HG02588 (cell line): ENCODE measurements at regions not wholly inside any gene's neighbourhood (a gene's known extent, or its start where the extent isn't known, plus 50 kb on each side); places are given as distances from the start of the nearest gene placed in this dataset.
"Not testable (repeated sequence)": the region's sequence is repeated elsewhere in the genome, so short reads cannot be mapped to it uniquely, and the experiment has no call there.

Experiments used
- ATAC-seq: cut with Tn5 transposase; IDR thresholded peaks from one replicate; pipeline ENCODE4 v1.9.1; 2021; ENCODE audit warnings: mild to moderate bottlenecking, moderate library complexity; ENCODE audit not compliant: unreplicated experiment

- no peak for ATAC-seq
These were observed 676.0 kb downstream of the PLA2G4A start for GRCh38 chr1:187504779-187505178.

- ATAC-seq, result no peak
These were observed 680.3 kb downstream of the PLA2G4A start for GRCh38 chr1:187509091-187509490.

GRCh38 chr1:187513190-187513589, 684.4 kb downstream of the PLA2G4A start:
- no peak for ATAC-seq

GRCh38 chr1:187514110-187514509, 685.4 kb downstream of the PLA2G4A start:
- ATAC-seq, result no peak

- ATAC-seq, result no peak
These were observed 688.1 kb downstream of the PLA2G4A start for GRCh38 chr1:187516874-187517273.

- ATAC-seq, result no peak
These were observed 688.8 kb downstream of the PLA2G4A start for GRCh38 chr1:187517546-187517945.

- no peak for ATAC-seq
These were observed 698.6 kb downstream of the PLA2G4A start for GRCh38 chr1:187527346-187527745.

- ATAC-seq, result no peak
These were observed 709.2 kb downstream of the PLA2G4A start for GRCh38 chr1:187537936-187538335.

GRCh38 chr1:187549540-187549939, 720.8 kb downstream of the PLA2G4A start:
- no peak for ATAC-seq

- no peak for ATAC-seq
These were observed 722.3 kb downstream of the PLA2G4A start for GRCh38 chr1:187551061-187551460.

- ATAC-seq, result no peak
These were observed 734.4 kb downstream of the PLA2G4A start for GRCh38 chr1:187563191-187563590.

GRCh38 chr1:187566354-187566753, 737.6 kb downstream of the PLA2G4A start:
- no peak for ATAC-seq

- no peak for ATAC-seq
These were observed 739.3 kb downstream of the PLA2G4A start for GRCh38 chr1:187568067-187568466.

GRCh38 chr1:187570166-187570565, 741.4 kb downstream of the PLA2G4A start:
- no peak for ATAC-seq

- ATAC-seq, result no peak
These were observed 748.9 kb downstream of the PLA2G4A start for GRCh38 chr1:187577610-187578009.

- ATAC-seq, result no peak
These were observed 760.2 kb downstream of the PLA2G4A start for GRCh38 chr1:187588917-187589316.

- no peak for ATAC-seq
These were observed 777.0 kb downstream of the PLA2G4A start for GRCh38 chr1:187605736-187606135.

GRCh38 chr1:187615853-187616735, 787.3 kb downstream of the PLA2G4A start:
- ATAC-seq, result not testable (repeated sequence)

GRCh38 chr1:187616830-187617229, 788.1 kb downstream of the PLA2G4A start:
- not testable (repeated sequence) for ATAC-seq

GRCh38 chr1:187617776-187618175, 789.0 kb downstream of the PLA2G4A start:
- no peak for ATAC-seq

GRCh38 chr1:187619175-187619574, 790.4 kb downstream of the PLA2G4A start:
- no peak for ATAC-seq

- ATAC-seq, result no peak
These were observed 793.2 kb downstream of the PLA2G4A start for GRCh38 chr1:187621951-187622350.

- ATAC-seq, result no peak
These were observed 793.8 kb downstream of the PLA2G4A start for GRCh38 chr1:187622545-187622944.
